BJ (cell line): ENCODE measurements at regions not wholly inside any gene's neighbourhood (a gene's known extent, or its start where the extent isn't known, plus 50 kb on each side); places are given as distances from the start of the nearest gene placed in this dataset.
"Not testable (repeated sequence)": the region's sequence is repeated elsewhere in the genome, so short reads cannot be mapped to it uniquely, and the experiment has no call there.

Experiments
- CTCF ChIA-PET: fragments of 350-600 bp; formaldehyde crosslinking; extraction: SDS; loops from one replicate; lab custom pipeline; 2021; ENCODE audit warnings: antibody characterized with exemption, inconsistent platforms; lab: Yijun Ruan, JAX
- POLR2A ChIA-PET: fragments of 300-600 bp; sonication (Branson Sonifier 250); formaldehyde crosslinking; extraction: SDS; loops from one replicate; lab custom pipeline; 2021; ENCODE audit warnings: antibody characterized with exemption; lab: Charles Lee
- DNase-seq: peaks from one replicate; pipeline ENCODE4 v3.0.0-alpha.2; 2011; ENCODE audit warnings: low read depth
- H3K27me3 ChIP-seq: 2 replicates; pipeline ENCODE4 v1.6.0; 2011; ENCODE audit warnings: low read length; ENCODE audit not compliant: control insufficient read depth, insufficient read depth
- H3K36me3 ChIP-seq: 2 replicates; pipeline ENCODE4 v1.5.1; 2011; ENCODE audit warnings: low read length; ENCODE audit not compliant: control insufficient read depth, insufficient read depth
- H3K4me3 ChIP-seq: 2 replicates; pipeline ENCODE4 v1.5.1; 2011; ENCODE audit warnings: low read depth, mild to moderate bottlenecking, control low read depth, low read length
- CTCF ChIP-seq: IDR thresholded peaks from 2 replicates; pipeline ENCODE4 v1.5.1; 2011; ENCODE audit warnings: low read depth, mild to moderate bottlenecking, control low read depth, inconsistent platforms, low read length, moderate library complexity; ENCODE audit not compliant: insufficient read depth

GRCh38 chr10:3382092-3382491 is 209.5 kb upstream of the PITRM1 start:
- POLR2A ChIA-PET: no interaction called here
- TF ChIP-seq CTCF: no peak
- no peak overlapping the region for H3K4me3 ChIP-seq
- H3K36me3 ChIP-seq: no peaks in the 10 kb centered on the region
- H3K27me3 ChIP-seq: peaks cover 3% of the 10 kb centered on the region
- CTCF ChIA-PET: interaction anchor here (1.7 kb wide), 1 partner anchor 15 kb away, joined by 4 read pairs; no protein-coding TSS in a partner anchor
- no peak for DNase-seq

GRCh38 chr10:3380406-3381050 is 207.9 kb upstream of the PITRM1 start:
- H3K4me3 ChIP-seq: no peak overlapping the region
- ChIA-PET CTCF (no interaction called here), POLR2A (no interaction called here)
- TF ChIP-seq CTCF: no peak
- peaks cover 4% of the 10 kb centered on the region for H3K27me3 ChIP-seq
- DNase-seq: no peak
- no peaks in the 10 kb centered on the region for H3K36me3 ChIP-seq

- POLR2A ChIA-PET: no interaction called here
- no peak for TF ChIP-seq CTCF
- no peaks in the 10 kb centered on the region for H3K36me3 ChIP-seq
Measured at GRCh38 chr10:3376631-3377030, 204.0 kb upstream of the PITRM1 start.

DNA sequence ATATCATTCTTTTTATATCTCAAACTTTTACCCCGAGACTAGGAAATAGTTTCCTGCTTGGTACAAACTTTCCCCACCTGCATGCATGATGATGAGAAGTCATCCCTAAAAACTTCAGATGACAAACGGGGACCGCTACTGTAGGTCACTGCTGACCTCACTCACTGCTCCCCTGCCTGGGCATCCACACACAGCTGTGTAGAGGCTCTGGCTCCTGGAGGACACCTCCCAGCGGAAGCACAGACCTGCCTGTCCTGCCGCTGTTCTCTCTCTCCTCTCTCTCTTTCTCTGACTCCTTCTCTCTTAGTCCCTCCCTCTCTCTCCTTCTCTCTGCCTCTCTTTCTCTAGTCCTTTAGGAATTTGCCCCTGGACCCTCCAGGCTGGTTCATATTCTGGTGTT is 202.9 kb upstream of the PITRM1 start:
- ChIA-PET POLR2A (no interaction called here), CTCF (interaction anchor here (1.5 kb wide), 1 partner anchor 20 kb away, joined by 4 read pairs; no protein-coding TSS in a partner anchor)
- Histone ChIP-seq H3K36me3 (no peaks in the 10 kb centered on the region), H3K27me3 (peaks cover 4% of the 10 kb centered on the region), H3K4me3 (no peak overlapping the region)
- DNase-seq: no peak
- TF ChIP-seq CTCF: no peak

More at GRCh38 chr10:3376631-3377030, 204.0 kb upstream of the PITRM1 start:
- Histone ChIP-seq H3K27me3 (peaks cover 5% of the 10 kb centered on the region), H3K4me3 (no peak overlapping the region)
- CTCF ChIA-PET: interaction anchor here (0.7 to 1.5 kb wide), 2 partner anchors 11 to 19 kb away, joined by 3 to 4 read pairs; no protein-coding TSS in a partner anchor
- no peak for DNase-seq

DNA sequence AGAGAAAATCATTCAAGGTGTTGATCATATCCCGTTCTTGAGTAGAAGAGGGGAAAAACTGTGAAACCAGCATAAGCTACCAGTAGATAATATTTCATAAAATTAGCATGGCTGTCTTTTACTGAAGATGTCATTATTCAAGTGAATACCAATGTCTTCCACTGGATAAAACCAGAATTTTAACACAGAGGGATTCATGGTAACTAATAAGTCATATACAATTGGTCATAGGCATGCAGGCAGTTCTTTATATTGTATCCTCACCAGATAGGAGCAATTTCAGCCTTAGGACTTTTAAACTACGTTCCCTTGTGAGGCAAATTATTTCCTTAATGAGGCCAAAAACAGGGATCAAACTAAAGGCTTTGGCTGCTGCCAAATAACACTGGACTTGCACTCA is 202.3 kb upstream of the PITRM1 start:
- ChIA-PET POLR2A (no interaction called here), CTCF (no interaction called here)
- no peak overlapping the region for H3K4me3 ChIP-seq
- H3K36me3 ChIP-seq: no peaks in the 10 kb centered on the region
- DNase-seq: no peak
- no peak for TF ChIP-seq CTCF
- H3K27me3 ChIP-seq: peaks cover 3% of the 10 kb centered on the region

- CTCF ChIA-PET: interaction anchor here (0.6 kb wide), 1 partner anchor 18 kb away, joined by 3 read pairs; no protein-coding TSS in a partner anchor
- DNase-seq, POLR2A ChIA-PET, H3K27me3 ChIP-seq, H3K4me3 ChIP-seq, H3K36me3 ChIP-seq: not testable (repeated sequence)
Measured at GRCh38 chr10:3373374-3374027, 200.9 kb upstream of the PITRM1 start.
